MCF 10A (cell line): ENCODE measurements at regions not wholly inside any gene's neighbourhood (a gene's known extent, or its start where the extent isn't known, plus 50 kb on each side); places are given as distances from the start of the nearest gene placed in this dataset.
A peak's percentile ranks its signal among the peaks of the same experiment; 100 is the strongest.

Experiments used
- BruUV-seq: library from RNA; stranded (reverse); fragments of 400-500 nt; replicated peaks from 2 replicates; lab custom pipeline; 2021; lab: Mats Ljungman, UMichigan
- CTCF ChIA-PET: fragments of 300-600 bp; sonication (Branson Sonifier 250); formaldehyde crosslinking; extraction: SDS; loops from one replicate; lab custom pipeline; 2021; ENCODE audit warnings: antibody characterized with exemption, inconsistent platforms; lab: Yijun Ruan, JAX
- POLR2A ChIA-PET: fragments of 300-600, 350-650 bp; sonication (Branson Sonifier 250); formaldehyde crosslinking; extraction: SDS; loops from one replicate; lab custom pipeline; 2020; ENCODE audit warnings: antibody characterized with exemption, inconsistent platforms; lab: Yijun Ruan, JAX
- DNase-seq: peaks from one replicate; pipeline ENCODE4 v3.0.0-alpha.2; 2018; ENCODE audit not compliant: unreplicated experiment
- H3K27ac Mint-ChIP-seq: one replicate; pipeline ENCODE4 v1.8.0; 2022; ENCODE audit warnings: mild to moderate bottlenecking, low read depth, mixed read lengths; ENCODE audit not compliant: unreplicated experiment
- H3K27me3 Mint-ChIP-seq: one replicate; pipeline ENCODE4 v1.8.0; 2022; ENCODE audit warnings: mixed read lengths; ENCODE audit not compliant: insufficient read depth, unreplicated experiment
- H3K36me3 Mint-ChIP-seq: one replicate; pipeline ENCODE4 v1.8.0; 2022; ENCODE audit warnings: mild to moderate bottlenecking, moderate library complexity, mixed read lengths; ENCODE audit not compliant: insufficient read depth, unreplicated experiment
- H3K4me1 Mint-ChIP-seq: one replicate; pipeline ENCODE4 v1.8.0; 2022; ENCODE audit warnings: mixed read lengths; ENCODE audit not compliant: insufficient read depth, unreplicated experiment
- H3K4me3 Mint-ChIP-seq: one replicate; pipeline ENCODE4 v1.8.0; 2022; ENCODE audit warnings: mild to moderate bottlenecking, moderate library complexity, mixed read lengths; ENCODE audit not compliant: unreplicated experiment
- H3K9me3 Mint-ChIP-seq: one replicate; pipeline ENCODE4 v1.8.0; 2022; ENCODE audit warnings: mixed read lengths; ENCODE audit not compliant: unreplicated experiment
- CTCF ChIP-seq: fragments of 200-600 bp; IDR thresholded peaks from one replicate; pipeline ENCODE4 v1.8.0; 2022; ENCODE audit warnings: antibody characterized with exemption, mild to moderate bottlenecking; ENCODE audit not compliant: unreplicated experiment
- intact Hi-C: fragments of 100-400 bp; cut with micrococcal nuclease; formaldehyde crosslinking; loops from 2 replicates; pipeline ENCODE4 v1.14.1; 2022

GRCh38 chr13:38543561-38543960 is 143.3 kb upstream of the FREM2 start:
- Mint-ChIP-seq H3K27ac (no peak overlapping the region), H3K9me3 (no peaks in the 10 kb centered on the region), H3K36me3 (no peaks in the 10 kb centered on the region), H3K27me3 (no peaks in the 10 kb centered on the region), H3K4me3 (no peak overlapping the region), H3K4me1 (peaks cover 8% of the 10 kb centered on the region)
- POLR2A ChIA-PET, result no interaction called here
- no TSS peak for BruUV-seq
- CTCF ChIA-PET, result interaction anchor here (0.9 to 2.5 kb wide), 2 partner anchors 38 to 591 kb away, joined by 3 to 11 read pairs; no protein-coding TSS in a partner anchor
- intact Hi-C loops, result no loop called here
- peak; percentile 22 for DNase-seq
- TF ChIP-seq CTCF, result no peak

GRCh38 chr13:38563739-38564138 is 123.1 kb upstream of the FREM2 start:
- no peaks in the 10 kb centered on the region for H3K9me3 Mint-ChIP-seq
- BruUV-seq, result no TSS peak
- DNase-seq, result no peak
- ChIA-PET CTCF (no interaction called here), POLR2A (no interaction called here)
- no peak overlapping the region for H3K27ac Mint-ChIP-seq
- no peaks in the 10 kb centered on the region for H3K36me3 Mint-ChIP-seq
- no peaks in the 10 kb centered on the region for H3K27me3 Mint-ChIP-seq
- TF ChIP-seq CTCF, result no peak
- no peak overlapping the region for H3K4me3 Mint-ChIP-seq
- intact Hi-C loops, result no loop called here
- no peaks in the 10 kb centered on the region for H3K4me1 Mint-ChIP-seq

GRCh38 chr13:38564256-38565150 is 122.4 kb upstream of the FREM2 start:
- H3K27ac Mint-ChIP-seq, result no peak overlapping the region
- ChIA-PET CTCF (interaction anchor here (0.7 kb wide), 1 partner anchor 77 kb away, joined by 3 read pairs; no protein-coding TSS in a partner anchor), POLR2A (no interaction called here)
- intact Hi-C loops, result no loop called here
- H3K9me3 Mint-ChIP-seq, result no peaks in the 10 kb centered on the region
- DNase-seq, result no peak
- no peaks in the 10 kb centered on the region for H3K27me3 Mint-ChIP-seq
- no TSS peak for BruUV-seq
- H3K4me1 Mint-ChIP-seq, result no peaks in the 10 kb centered on the region
- no peak for TF ChIP-seq CTCF
- no peaks in the 10 kb centered on the region for H3K36me3 Mint-ChIP-seq
- no peak overlapping the region for H3K4me3 Mint-ChIP-seq

DNA sequence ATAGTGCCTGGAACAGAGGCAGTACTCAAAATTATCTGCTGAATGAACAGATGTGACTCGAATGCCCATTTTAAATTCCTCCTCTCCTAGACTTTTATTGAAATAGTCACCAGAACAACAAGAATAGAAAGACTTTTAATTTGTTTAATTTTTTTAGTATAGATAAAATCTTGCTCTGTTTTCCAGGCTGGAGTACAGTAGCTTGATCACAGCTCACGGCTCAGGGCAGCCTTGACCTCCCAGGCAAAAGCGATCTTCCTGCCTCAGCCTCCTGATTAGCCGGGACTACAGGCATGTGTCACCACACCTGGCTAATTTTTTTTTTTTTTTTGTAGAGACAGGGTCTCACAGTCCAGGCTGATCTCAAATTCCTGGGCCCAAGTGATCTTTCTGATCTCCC is 120.9 kb upstream of the FREM2 start:
- H3K36me3 Mint-ChIP-seq, result no peaks in the 10 kb centered on the region
- intact Hi-C loops, result no loop called here
- no peak overlapping the region for H3K27ac Mint-ChIP-seq
- no peaks in the 10 kb centered on the region for H3K4me1 Mint-ChIP-seq
- no peak overlapping the region for H3K4me3 Mint-ChIP-seq
- no peak for TF ChIP-seq CTCF
- BruUV-seq, result no TSS peak
- H3K9me3 Mint-ChIP-seq, result no peaks in the 10 kb centered on the region
- ChIA-PET POLR2A (no interaction called here), CTCF (interaction anchor here (1.8 kb wide), 1 partner anchor 16 kb away, joined by 4 read pairs; no protein-coding TSS in a partner anchor)
- DNase-seq, result no peak
- H3K27me3 Mint-ChIP-seq, result no peaks in the 10 kb centered on the region
